K562 (cell line): ENCODE measurements at regions not wholly inside any gene's neighbourhood (a gene's known extent, or its start where the extent isn't known, plus 50 kb on each side); places are given as distances from the start of the nearest gene placed in this dataset.

ENCODE experiments used
- ATAC-seq: fragments of 200-7000 bp; cut with Tn5 transposase; 3 replicates; pipeline ENCODE4 v1.9.1; 2020; ENCODE audit warnings: moderate library complexity
- BruUV-seq: library from RNA; stranded (reverse); fragments of 400-500 nt; replicated peaks from 2 replicates; lab custom pipeline; 2021; lab: Mats Ljungman, UMichigan
- CTCF ChIA-PET: fragments of 300-600 bp; formaldehyde crosslinking; extraction: SDS; loops from one replicate; lab custom pipeline; 2021; ENCODE audit warnings: low intra/inter-chr PET ratio; lab: Yijun Ruan, JAX
- POLR2A ChIA-PET: fragments of 300-600, 350-650 bp; sonication (Branson Sonifier 250); formaldehyde crosslinking; extraction: SDS; loops from one replicate; lab custom pipeline; 2021; ENCODE audit warnings: antibody characterized with exemption, inconsistent platforms; lab: Yijun Ruan, JAX
- DNase-seq, 4 experiments: peaks; one replicate each; pipeline versions ENCODE4 v3.0.0 to v3.0.0-alpha.2; 2011 to 2018; ENCODE audit warnings: low spot score in 3 of 4, mixed read lengths in 3 of 4; ENCODE audit errors: extremely low read depth in 1 of 4
- FAIRE-seq: peaks from 2 replicates; lab custom pipeline; 2011; peaks lifted over from hg19 to GRCh38; lab: Jason Lieb, UNC
- H2AFZ ChIP-seq: 2 replicates; pipeline ENCODE4 v1.6.0; 2011; ENCODE audit warnings: low read depth, low read length, control low read depth, inconsistent platforms
- H3K27ac ChIP-seq: fragments of 200-600 bp; 3 replicates; pipeline ENCODE4 v1.8.0; 2011; ENCODE audit warnings: low read depth, mild to moderate bottlenecking, control low read depth, inconsistent platforms, low read length, moderate library complexity, mixed read lengths; ENCODE audit errors: extremely low read depth
- H3K27me3 ChIP-seq, 2 experiments: fragments of 300-600 bp in 1 of 2; 2 replicates in 1 of 2; 3 replicates in 1 of 2; pipeline versions ENCODE4 v1.6.0 to v1.8.0; 2011; ENCODE audit warnings: inconsistent platforms in 2 of 2, low read length in 2 of 2, mild to moderate bottlenecking in 1 of 2, mixed read lengths in 1 of 2, moderate library complexity in 1 of 2; ENCODE audit not compliant: control insufficient read depth in 2 of 2, insufficient read depth in 2 of 2
- H3K36me3 ChIP-seq: fragments of 300-600 bp; 3 replicates; pipeline ENCODE4 v1.8.0; 2011; ENCODE audit warnings: mild to moderate bottlenecking, low read length, inconsistent platforms; ENCODE audit not compliant: control insufficient read depth, insufficient read depth
- H3K4me1 ChIP-seq, 2 experiments: fragments of 200-600 bp in 1 of 2; replicated peaks in 1 of 2; 2 replicates in 1 of 2; 3 replicates in 1 of 2; pipeline versions ENCODE4 v1.5.1 to v1.8.0; 2011; ENCODE audit warnings: inconsistent platforms in 2 of 2, low read length in 2 of 2, mild to moderate bottlenecking in 1 of 2, mixed read lengths in 1 of 2, moderate library complexity in 1 of 2; ENCODE audit not compliant: control insufficient read depth in 2 of 2, insufficient read depth in 2 of 2
- H3K4me2 ChIP-seq: 2 replicates; pipeline ENCODE4 v1.6.1; 2011; ENCODE audit warnings: low read length, control low read depth, inconsistent platforms, mixed read lengths; ENCODE audit not compliant: insufficient read depth
- H3K4me3 ChIP-seq: fragments of 200-600 bp; sonication (generic), shearing (Covaris generic); 2 replicates; pipeline ENCODE4 v1.5.1; 2016; ENCODE audit warnings: control low read depth, inconsistent platforms
- H3K79me2 ChIP-seq: fragments of 200-600 bp; 3 replicates; pipeline ENCODE4 v1.8.0; 2011; ENCODE audit warnings: low read length, inconsistent platforms; ENCODE audit not compliant: control insufficient read depth, insufficient read depth
- H3K9ac ChIP-seq, 2 experiments: 2 replicates each; pipeline versions ENCODE4 v1.6.0 to v1.6.1; 2011; ENCODE audit warnings: low read depth in 2 of 2, low read length in 2 of 2, control low read depth in 1 of 2, inconsistent platforms in 1 of 2, mild to moderate bottlenecking in 1 of 2, mixed read lengths in 1 of 2; ENCODE audit not compliant: insufficient read depth in 1 of 2
- H3K9me1 ChIP-seq: one replicate; pipeline ENCODE4 v1.6.0; 2011; ENCODE audit warnings: inconsistent platforms, mild to moderate bottlenecking, low read length, moderate library complexity; ENCODE audit not compliant: control insufficient read depth, insufficient read depth
- H3K9me3 ChIP-seq: replicated peaks from 2 replicates; pipeline ENCODE4 v1.5.1; 2011; ENCODE audit warnings: low read depth, low read length, inconsistent platforms; ENCODE audit not compliant: control insufficient read depth, insufficient read depth
- H4K20me1 ChIP-seq: replicated peaks from 2 replicates; pipeline ENCODE4 v1.6.1; 2011; ENCODE audit warnings: low read length, inconsistent platforms, mixed read lengths; ENCODE audit not compliant: control insufficient read depth, insufficient read depth
- ARID3A ChIP-seq: IDR thresholded peaks from 2 replicates; pipeline ENCODE4 v1.6.1; 2012; ENCODE audit warnings: low read depth, low read length, improper control_type of control experiment, borderline replicate concordance
- BCL6 ChIP-seq: fragments of 250-450 bp; sonication (Bioruptor Pico); IDR thresholded peaks from 2 replicates; pipeline ENCODE4 v1.4.0; 2020
- CBFB ChIP-seq: sonication (generic); formaldehyde crosslinking; IDR thresholded peaks from 2 replicates; pipeline ENCODE4 v1.4.0; 2020; ENCODE audit warnings: mild to moderate bottlenecking, missing genetic modification reagents
- CHCHD3 ChIP-seq: fragments of 250-450 bp; sonication (Bioruptor Pico); IDR thresholded peaks from 2 replicates; pipeline ENCODE4 v2.1.2; 2022; ENCODE audit warnings: mild to moderate bottlenecking
- EHMT2 ChIP-seq: fragments of 450-650 bp; IDR thresholded peaks from 2 replicates; pipeline ENCODE4 v1.6.1; 2018; ENCODE audit warnings: antibody characterized with exemption
- MLLT1 ChIP-seq, 2 experiments: fragments of 450-650 bp; IDR thresholded peaks; 2 replicates each; pipeline ENCODE4 v1.6.1; 2016
- NBN ChIP-seq: fragments of 450-650 bp; IDR thresholded peaks from 2 replicates; pipeline ENCODE4 v1.6.1; 2016; ENCODE audit warnings: low read depth, mild to moderate bottlenecking
- NR2F6 ChIP-seq: fragments of 450-650 bp; formaldehyde crosslinking; IDR thresholded peaks from 2 replicates; pipeline ENCODE4 v1.4.0; 2020; ENCODE audit warnings: mild to moderate bottlenecking
- ZBTB49 ChIP-seq: sonication (generic); formaldehyde crosslinking; IDR thresholded peaks from 2 replicates; pipeline ENCODE4 v1.8.0; 2022; ENCODE audit warnings: missing genetic modification reagents, mild to moderate bottlenecking, borderline replicate concordance
- WGBS: fragments of 100-300 bp; shearing (Covaris generic); methylation state at CpG from one replicate; pipeline ENCODE4 v1.1.6; 2016; ENCODE audit warnings: low coverage, mixed read lengths; ENCODE audit not compliant: insufficient coverage; ENCODE audit errors: missing lambda C conversion rate; 5-methylcytosine and 5-hydroxymethylcytosine counted together
- in situ Hi-C: fragments of 300-500 bp; cut with MboI; formaldehyde crosslinking; loops from 4 replicates; pipeline ENCODE4 v1.15.0; 2018; ENCODE audit warnings: inconsistent platforms, mixed read lengths
- intact Hi-C: fragments of 100-400 bp; cut with micrococcal nuclease; formaldehyde crosslinking; loops from 2 replicates; pipeline ENCODE4 v1.14.2; 2022

- TF ChIP-seq MLLT1 (IDR thresholded peaks at IDR 0.05) = no peak
- TF ChIP-seq BCL6 (CRISPR knock-in tag) = no peak
- TF ChIP-seq ARID3A = no peak
- no peak for TF ChIP-seq NBN
These were observed 147.7 kb downstream of the WDR11 start (continued) for GRCh38 chr10:120998782-120999285.

GRCh38 chr10:120999868-121000267, 148.7 kb downstream of the WDR11 start:
- ATAC-seq = no peak
- TF ChIP-seq ZBTB49 (CRISPR knock-in tag) (no peak), CHCHD3 (CRISPR knock-in tag) (no peak), EHMT2 (no peak), CBFB (CRISPR knock-in tag) (no peak), NR2F6 (no peak)

More at GRCh38 chr10:120999868-121000267, 148.7 kb downstream of the WDR11 start:
- Histone ChIP-seq H3K27ac (no peak overlapping the region), H4K20me1 (no peaks in the 10 kb centered on the region), H3K9ac (no peak overlapping the region), H3K4me3 (no peak overlapping the region), H3K9me1 (no peaks in the 10 kb centered on the region), H3K79me2 (no peaks in the 10 kb centered on the region), H2AFZ (no peak overlapping the region), H3K9me3 (no peaks in the 10 kb centered on the region), H3K4me1 (no peaks in the 10 kb centered on the region), H3K4me2 (no peak overlapping the region), H3K27me3 (no peaks in the 10 kb centered on the region), H3K36me3 (no peaks in the 10 kb centered on the region)
- BruUV-seq = no TSS peak
- FAIRE-seq (no peak), DNase-seq (no peak)
- intact Hi-C loops (no loop called here), in situ Hi-C loops (no loop called here)
- CTCF ChIA-PET = no interaction called here
- WGBS = 3% methylated on average over 6 of the region's 6 CpGs
- POLR2A ChIA-PET = no interaction called here
